HEK293 (cell line): ENCODE measurements at regions not wholly inside any gene's neighbourhood (a gene's known extent, or its start where the extent isn't known, plus 50 kb on each side); places are given as distances from the start of the nearest gene placed in this dataset.

ENCODE experiments used
- CTCF ChIP-seq: fragments of 450-650 bp; formaldehyde crosslinking; IDR thresholded peaks from 2 replicates; pipeline ENCODE4 v1.5.1; 2016; ENCODE audit warnings: missing biosample characterization, missing genetic modification characterization
- HOXD13 ChIP-seq: sonication (generic); formaldehyde crosslinking; IDR thresholded peaks from 2 replicates; pipeline ENCODE4 v1.8.0; 2022; ENCODE audit warnings: missing genetic modification reagents, borderline replicate concordance
- REPIN1 ChIP-seq: fragments of 450-650 bp; formaldehyde crosslinking; IDR thresholded peaks from 2 replicates; pipeline ENCODE4 v1.5.1; 2017; ENCODE audit warnings: missing biosample characterization, missing genetic modification characterization, low read depth
- ZBTB10 ChIP-seq: fragments of 450-650 bp; formaldehyde crosslinking; IDR thresholded peaks from 2 replicates; pipeline ENCODE4 v1.5.1; 2016; ENCODE audit warnings: missing biosample characterization, missing genetic modification characterization
- ZNF157 ChIP-seq: fragments of 450-650 bp; formaldehyde crosslinking; IDR thresholded peaks from 2 replicates; pipeline ENCODE4 v1.5.1; 2016; ENCODE audit warnings: missing biosample characterization, missing genetic modification characterization
- ZNF529 ChIP-seq: fragments of 450-650 bp; formaldehyde crosslinking; IDR thresholded peaks from 2 replicates; pipeline ENCODE4 v1.5.1; 2017; ENCODE audit warnings: missing genetic modification characterization, missing biosample characterization; ENCODE audit not compliant: insufficient replicate concordance
- ZNF76 ChIP-seq: fragments of 450-650 bp; formaldehyde crosslinking; IDR thresholded peaks from 2 replicates; pipeline ENCODE4; 2016; ENCODE audit warnings: low read depth, missing biosample characterization, missing genetic modification characterization, borderline replicate concordance
- ZNF776 ChIP-seq: fragments of 450-650 bp; formaldehyde crosslinking; IDR thresholded peaks from 2 replicates; pipeline ENCODE4 v1.5.0; 2017; ENCODE audit warnings: missing biosample characterization, missing genetic modification characterization, borderline replicate concordance
- ZSCAN30 ChIP-seq: fragments of 450-650 bp; IDR thresholded peaks from 2 replicates; pipeline ENCODE4 v1.5.1; 2018; ENCODE audit warnings: missing biosample characterization, mild to moderate bottlenecking, missing genetic modification characterization, moderate library complexity
- TF ChIP-seq, protein P1 (sequence below): fragments of 450-650 bp; formaldehyde crosslinking; IDR thresholded peaks from 2 replicates; pipeline ENCODE4 v1.5.1; 2016; ENCODE audit warnings: missing biosample characterization, missing genetic modification characterization
- TF ChIP-seq, protein P2 (sequence below): fragments of 450-650 bp; formaldehyde crosslinking; IDR thresholded peaks from 2 replicates; pipeline ENCODE4 v1.5.1; 2016; ENCODE audit warnings: missing biosample characterization, missing genetic modification characterization

DNA sequence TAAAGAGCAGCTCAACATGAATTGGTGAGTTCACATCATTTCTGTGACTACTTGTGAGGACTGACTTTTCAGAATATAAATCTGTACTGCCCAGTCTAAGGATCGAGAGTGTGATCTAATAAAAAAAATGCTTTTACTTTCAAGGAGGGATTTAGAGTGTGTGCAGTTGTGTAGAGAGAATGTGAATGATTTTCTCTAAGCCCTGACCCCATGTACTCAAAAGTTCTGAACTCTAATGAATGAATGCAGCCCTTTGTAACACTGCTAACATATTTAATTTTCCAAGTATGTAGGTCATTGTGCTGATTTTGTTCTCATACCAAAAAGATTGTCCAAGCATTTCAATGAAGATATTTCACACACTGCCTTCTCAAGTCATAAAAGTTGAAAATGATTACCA lies 92.5 kb upstream of the STOX2 start:
- no peak for TF ChIP-seq ZNF529 (tag by site-specific recombination)
- TF ChIP-seq CTCF (tag by site-specific recombination) = no peak
- no peak for TF ChIP-seq REPIN1 (tag by site-specific recombination)
- no peak for TF ChIP-seq HOXD13
- no peak for TF ChIP-seq ZSCAN30 (tag by site-specific recombination)
- no peak for TF ChIP-seq ZNF776 (tag by site-specific recombination)
- no peak for TF ChIP-seq ZNF76 (tag by site-specific recombination)
- no peak for TF ChIP-seq ZBTB10 (tag by site-specific recombination)
- TF ChIP-seq, protein P1, sequence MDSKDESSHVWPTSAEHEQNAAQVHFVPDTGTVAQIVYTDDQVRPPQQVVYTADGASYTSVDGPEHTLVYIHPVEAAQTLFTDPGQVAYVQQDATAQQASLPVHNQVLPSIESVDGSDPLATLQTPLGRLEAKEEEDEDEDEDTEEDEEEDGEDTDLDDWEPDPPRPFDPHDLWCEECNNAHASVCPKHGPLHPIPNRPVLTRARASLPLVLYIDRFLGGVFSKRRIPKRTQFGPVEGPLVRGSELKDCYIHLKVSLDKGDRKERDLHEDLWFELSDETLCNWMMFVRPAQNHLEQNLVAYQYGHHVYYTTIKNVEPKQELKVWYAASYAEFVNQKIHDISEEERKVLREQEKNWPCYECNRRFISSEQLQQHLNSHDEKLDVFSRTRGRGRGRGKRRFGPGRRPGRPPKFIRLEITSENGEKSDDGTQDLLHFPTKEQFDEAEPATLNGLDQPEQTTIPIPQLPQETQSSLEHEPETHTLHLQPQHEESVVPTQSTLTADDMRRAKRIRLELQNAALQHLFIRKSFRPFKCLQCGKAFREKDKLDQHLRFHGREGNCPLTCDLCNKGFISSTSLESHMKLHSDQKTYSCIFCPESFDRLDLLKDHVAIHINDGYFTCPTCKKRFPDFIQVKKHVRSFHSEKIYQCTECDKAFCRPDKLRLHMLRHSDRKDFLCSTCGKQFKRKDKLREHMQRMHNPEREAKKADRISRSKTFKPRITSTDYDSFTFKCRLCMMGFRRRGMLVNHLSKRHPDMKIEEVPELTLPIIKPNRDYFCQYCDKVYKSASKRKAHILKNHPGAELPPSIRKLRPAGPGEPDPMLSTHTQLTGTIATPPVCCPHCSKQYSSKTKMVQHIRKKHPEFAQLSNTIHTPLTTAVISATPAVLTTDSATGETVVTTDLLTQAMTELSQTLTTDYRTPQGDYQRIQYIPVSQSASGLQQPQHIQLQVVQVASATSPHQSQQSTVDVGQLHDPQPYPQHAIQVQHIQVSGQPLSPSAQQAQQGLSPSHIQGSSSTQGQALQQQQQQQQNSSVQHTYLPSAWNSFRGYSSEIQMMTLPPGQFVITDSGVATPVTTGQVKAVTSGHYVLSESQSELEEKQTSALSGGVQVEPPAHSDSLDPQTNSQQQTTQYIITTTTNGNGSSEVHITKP (tag by site-specific recombination) = no peak
- TF ChIP-seq, protein P2, sequence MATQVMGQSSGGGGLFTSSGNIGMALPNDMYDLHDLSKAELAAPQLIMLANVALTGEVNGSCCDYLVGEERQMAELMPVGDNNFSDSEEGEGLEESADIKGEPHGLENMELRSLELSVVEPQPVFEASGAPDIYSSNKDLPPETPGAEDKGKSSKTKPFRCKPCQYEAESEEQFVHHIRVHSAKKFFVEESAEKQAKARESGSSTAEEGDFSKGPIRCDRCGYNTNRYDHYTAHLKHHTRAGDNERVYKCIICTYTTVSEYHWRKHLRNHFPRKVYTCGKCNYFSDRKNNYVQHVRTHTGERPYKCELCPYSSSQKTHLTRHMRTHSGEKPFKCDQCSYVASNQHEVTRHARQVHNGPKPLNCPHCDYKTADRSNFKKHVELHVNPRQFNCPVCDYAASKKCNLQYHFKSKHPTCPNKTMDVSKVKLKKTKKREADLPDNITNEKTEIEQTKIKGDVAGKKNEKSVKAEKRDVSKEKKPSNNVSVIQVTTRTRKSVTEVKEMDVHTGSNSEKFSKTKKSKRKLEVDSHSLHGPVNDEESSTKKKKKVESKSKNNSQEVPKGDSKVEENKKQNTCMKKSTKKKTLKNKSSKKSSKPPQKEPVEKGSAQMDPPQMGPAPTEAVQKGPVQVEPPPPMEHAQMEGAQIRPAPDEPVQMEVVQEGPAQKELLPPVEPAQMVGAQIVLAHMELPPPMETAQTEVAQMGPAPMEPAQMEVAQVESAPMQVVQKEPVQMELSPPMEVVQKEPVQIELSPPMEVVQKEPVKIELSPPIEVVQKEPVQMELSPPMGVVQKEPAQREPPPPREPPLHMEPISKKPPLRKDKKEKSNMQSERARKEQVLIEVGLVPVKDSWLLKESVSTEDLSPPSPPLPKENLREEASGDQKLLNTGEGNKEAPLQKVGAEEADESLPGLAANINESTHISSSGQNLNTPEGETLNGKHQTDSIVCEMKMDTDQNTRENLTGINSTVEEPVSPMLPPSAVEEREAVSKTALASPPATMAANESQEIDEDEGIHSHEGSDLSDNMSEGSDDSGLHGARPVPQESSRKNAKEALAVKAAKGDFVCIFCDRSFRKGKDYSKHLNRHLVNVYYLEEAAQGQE (tag by site-specific recombination) = no peak
- TF ChIP-seq ZNF157 (tag by site-specific recombination) = no peak
